H1 (cell line): ENCODE measurements at regions not wholly inside any gene's neighbourhood (a gene's known extent, or its start where the extent isn't known, plus 50 kb on each side); places are given as distances from the start of the nearest gene placed in this dataset.

ENCODE experiments used
- BACH1 ChIP-seq: IDR thresholded peaks from 2 replicates; pipeline ENCODE4 v1.6.1; 2012; ENCODE audit warnings: low read length, improper control_type of control experiment
- CHD7 ChIP-seq: fragments of 300-600 bp; sonication (generic); IDR thresholded peaks from 2 replicates; pipeline ENCODE4 v1.7.1; 2012; ENCODE audit warnings: low read length, moderate library complexity, mild to moderate bottlenecking, inconsistent platforms; ENCODE audit not compliant: insufficient replicate concordance
- SP2 ChIP-seq: IDR thresholded peaks from 2 replicates; pipeline ENCODE4 v1.6.1; 2012; ENCODE audit warnings: mild to moderate bottlenecking, low read length, inconsistent platforms
- SP4 ChIP-seq: IDR thresholded peaks from 2 replicates; pipeline ENCODE4 v1.6.1; 2012; ENCODE audit warnings: low read length, inconsistent platforms
- TEAD4 ChIP-seq: IDR thresholded peaks from 2 replicates; pipeline ENCODE4 v1.6.1; 2012; ENCODE audit warnings: low read depth, low read length, inconsistent platforms, mixed read lengths
- YY1 ChIP-seq: IDR thresholded peaks from 2 replicates; pipeline ENCODE4 v1.6.1; 2011; ENCODE audit warnings: low read depth, mild to moderate bottlenecking, low read length
- TF ChIP-seq, protein P1 (sequence below): IDR thresholded peaks from 2 replicates; pipeline ENCODE4 v1.6.1; 2012; ENCODE audit warnings: inconsistent platforms

DNA sequence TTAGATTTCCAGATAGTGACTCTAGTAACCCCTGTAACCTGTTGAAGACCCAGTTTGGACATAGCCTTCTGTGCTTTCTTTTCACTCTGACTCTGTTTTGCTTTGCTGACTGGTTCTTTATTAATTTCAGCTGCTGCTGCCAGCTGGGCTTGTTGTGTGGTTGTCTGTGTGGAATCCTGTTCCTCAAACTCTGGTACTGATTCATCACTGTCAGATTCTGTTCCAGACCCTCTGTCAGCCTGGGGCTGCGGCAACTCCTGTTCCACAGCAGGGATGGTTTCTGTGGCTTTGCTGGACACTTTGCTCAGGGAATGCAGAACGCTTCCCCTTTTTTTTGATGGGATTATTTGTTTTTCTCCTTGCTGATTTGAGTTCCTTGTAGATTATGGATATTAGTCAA, 104.9 kb downstream of the SEC23IP start (continued):
- TF ChIP-seq SP2 (no peak), CHD7 (no peak), SP4 (no peak), TEAD4 (no peak), BACH1 (no peak), YY1 (no peak)
- TF ChIP-seq, protein P1, sequence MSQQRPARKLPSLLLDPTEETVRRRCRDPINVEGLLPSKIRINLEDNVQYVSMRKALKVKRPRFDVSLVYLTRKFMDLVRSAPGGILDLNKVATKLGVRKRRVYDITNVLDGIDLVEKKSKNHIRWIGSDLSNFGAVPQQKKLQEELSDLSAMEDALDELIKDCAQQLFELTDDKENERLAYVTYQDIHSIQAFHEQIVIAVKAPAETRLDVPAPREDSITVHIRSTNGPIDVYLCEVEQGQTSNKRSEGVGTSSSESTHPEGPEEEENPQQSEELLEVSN = no peak
